Omental fat pad (tissue), 3 donors: ENCODE measurements at regions not wholly inside any gene's neighbourhood (a gene's known extent, or its start where the extent isn't known, plus 50 kb on each side); places are given as distances from the start of the nearest gene placed in this dataset.

Experiments used
- ATAC-seq: fragments of 150-250 bp; one replicate; pipeline ENCODE4 v1.9.1; 2016; ENCODE audit warnings: mild to moderate bottlenecking, moderate library complexity; ENCODE audit not compliant: low FRiP score
- DNase-seq: peaks from one replicate; pipeline ENCODE4 v3.0.0-alpha.2; 2019; ENCODE audit warnings: low spot score
- TF ChIP-seq, protein P1 (sequence below), 3 donors: fragments of 450-650 bp; IDR thresholded peaks; one replicate each; pipeline ENCODE4 v1.5.1; 2016 to 2017; ENCODE audit warnings: antibody characterized with exemption in 3 of 3, mild to moderate bottlenecking in 3 of 3, moderate library complexity in 2 of 3

DNA sequence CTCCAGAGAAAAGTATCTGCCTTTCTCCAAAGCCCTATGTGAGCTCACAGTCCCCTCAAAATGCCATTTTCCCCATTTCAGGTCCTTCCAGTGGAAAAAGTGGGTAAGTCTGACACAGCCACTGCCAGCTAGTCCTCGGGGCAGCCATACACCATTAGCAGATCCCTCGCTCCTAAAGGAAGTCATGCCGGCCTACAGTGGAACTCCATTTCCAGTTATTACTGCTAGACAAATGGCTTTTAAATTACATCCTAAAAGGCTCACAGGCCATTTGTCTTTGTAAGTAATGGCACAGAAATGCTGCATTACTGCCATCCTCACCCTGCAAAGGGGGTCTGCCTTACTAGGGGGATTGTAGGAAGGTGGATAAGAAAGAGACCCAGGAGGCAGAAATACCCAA is 259.4 kb upstream of the SIX2 start:
- no peak for ATAC-seq
- DNase-seq, result no peak
- TF ChIP-seq, protein P1, sequence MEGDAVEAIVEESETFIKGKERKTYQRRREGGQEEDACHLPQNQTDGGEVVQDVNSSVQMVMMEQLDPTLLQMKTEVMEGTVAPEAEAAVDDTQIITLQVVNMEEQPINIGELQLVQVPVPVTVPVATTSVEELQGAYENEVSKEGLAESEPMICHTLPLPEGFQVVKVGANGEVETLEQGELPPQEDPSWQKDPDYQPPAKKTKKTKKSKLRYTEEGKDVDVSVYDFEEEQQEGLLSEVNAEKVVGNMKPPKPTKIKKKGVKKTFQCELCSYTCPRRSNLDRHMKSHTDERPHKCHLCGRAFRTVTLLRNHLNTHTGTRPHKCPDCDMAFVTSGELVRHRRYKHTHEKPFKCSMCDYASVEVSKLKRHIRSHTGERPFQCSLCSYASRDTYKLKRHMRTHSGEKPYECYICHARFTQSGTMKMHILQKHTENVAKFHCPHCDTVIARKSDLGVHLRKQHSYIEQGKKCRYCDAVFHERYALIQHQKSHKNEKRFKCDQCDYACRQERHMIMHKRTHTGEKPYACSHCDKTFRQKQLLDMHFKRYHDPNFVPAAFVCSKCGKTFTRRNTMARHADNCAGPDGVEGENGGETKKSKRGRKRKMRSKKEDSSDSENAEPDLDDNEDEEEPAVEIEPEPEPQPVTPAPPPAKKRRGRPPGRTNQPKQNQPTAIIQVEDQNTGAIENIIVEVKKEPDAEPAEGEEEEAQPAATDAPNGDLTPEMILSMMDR (IDR thresholded peaks at IDR 0.05), result no peak

DNA sequence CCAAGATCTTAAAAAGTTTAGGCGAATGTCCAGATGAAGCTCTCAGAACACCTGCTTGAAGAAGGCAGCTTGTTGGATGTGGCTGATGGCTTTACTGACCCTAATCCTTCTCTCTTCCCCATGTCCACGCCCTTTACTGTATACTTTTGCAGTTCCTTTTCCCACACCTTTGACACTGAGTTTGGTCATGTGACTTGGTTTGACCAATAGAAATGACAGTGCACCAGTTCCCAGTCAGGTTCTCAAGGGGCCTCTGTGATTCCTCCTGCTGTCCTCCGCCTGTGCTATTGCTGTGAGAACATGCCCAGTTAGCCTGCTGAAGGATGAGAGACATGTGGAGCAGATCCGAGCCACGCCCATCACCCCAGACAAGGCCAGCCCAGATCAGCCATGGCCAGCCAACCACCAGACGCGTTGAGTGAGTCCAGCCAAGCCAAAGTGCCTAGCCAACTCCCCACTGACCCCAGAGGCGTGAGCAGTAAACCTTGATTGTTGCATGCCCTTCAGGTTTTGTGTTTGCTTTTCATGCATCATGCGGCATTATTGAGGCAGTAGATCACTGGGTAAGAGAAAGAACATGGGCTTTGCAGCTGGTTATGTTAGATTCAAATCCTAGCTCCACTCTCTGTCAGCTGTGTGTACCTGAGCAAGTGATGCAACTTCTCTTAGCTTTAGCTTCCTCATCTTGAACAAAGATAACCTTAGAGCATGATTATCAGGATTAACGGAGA is 258.0 kb upstream of the SIX2 start:
- DNase-seq (no peak), ATAC-seq (no peak)
- TF ChIP-seq, protein P1 (IDR thresholded peaks at IDR 0.05), result no peak

DNA sequence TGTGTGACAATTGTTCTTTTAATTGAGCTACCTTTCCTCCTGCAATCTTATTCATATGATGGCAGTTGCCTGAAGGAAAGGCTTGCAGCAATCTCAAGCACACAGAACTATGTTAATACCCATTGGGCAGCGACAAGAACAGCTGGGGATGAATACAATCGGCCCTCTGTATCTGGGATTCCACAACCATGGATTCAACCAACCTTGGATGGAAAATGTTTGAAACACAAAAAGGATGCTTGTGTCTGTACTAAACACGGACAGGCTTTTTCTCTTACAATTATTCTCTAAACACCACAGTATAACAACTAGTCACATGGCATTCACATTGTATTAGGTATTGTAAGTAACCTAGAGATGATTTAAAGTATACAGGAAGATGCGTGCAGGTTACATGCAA is 256.1 kb upstream of the SIX2 start:
- no peak for ATAC-seq
- TF ChIP-seq, protein P1 (IDR thresholded peaks at IDR 0.05), result no peak
- no peak for DNase-seq

DNA sequence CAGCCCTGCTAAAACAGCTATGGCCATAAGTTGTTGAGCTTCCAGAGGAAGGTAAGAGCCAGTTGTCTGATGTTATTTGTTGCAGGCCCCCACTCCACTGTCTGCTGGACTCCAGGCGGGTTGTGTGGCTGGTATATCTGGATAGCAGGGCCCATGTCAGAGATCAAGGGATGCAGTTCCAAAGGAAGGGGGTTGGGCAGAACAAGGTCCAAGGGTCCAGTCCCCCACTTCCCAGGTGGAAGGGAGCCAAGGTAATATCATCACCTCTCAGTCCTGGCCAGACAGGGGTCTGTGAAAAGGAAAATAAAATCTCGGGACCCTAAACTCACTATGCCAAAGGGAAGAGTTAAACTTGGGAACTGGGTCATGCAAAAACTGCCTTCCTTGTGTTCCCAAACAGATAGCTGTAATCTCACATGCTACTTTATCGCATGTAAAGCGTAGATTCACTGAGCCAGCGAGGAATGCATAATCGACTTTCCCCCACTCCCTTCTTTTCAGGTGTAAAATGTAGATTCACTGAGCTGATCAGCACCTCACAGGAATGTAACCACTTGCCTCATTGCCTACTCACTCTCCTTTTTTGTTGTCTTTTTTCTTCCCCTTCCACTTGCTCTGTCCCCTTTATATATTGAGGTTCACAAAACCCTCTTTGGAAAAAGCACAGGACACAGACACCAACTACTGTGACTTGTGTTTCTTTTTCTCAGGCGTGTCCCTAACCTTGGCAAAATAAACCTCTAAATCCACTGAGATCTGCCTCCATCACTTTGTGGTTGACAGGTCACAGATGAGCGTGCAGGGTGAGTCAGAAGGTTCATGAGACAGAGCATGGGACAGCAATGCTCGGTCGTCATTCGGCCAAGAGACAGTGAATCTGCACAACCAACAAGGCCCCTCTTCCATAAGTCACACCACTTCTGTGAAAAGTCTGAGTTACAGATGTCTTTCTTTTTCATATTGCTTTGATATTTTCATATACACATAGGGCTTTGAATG is 255.3 kb upstream of the SIX2 start:
- ATAC-seq, result no peak
- no peak for DNase-seq

DNA sequence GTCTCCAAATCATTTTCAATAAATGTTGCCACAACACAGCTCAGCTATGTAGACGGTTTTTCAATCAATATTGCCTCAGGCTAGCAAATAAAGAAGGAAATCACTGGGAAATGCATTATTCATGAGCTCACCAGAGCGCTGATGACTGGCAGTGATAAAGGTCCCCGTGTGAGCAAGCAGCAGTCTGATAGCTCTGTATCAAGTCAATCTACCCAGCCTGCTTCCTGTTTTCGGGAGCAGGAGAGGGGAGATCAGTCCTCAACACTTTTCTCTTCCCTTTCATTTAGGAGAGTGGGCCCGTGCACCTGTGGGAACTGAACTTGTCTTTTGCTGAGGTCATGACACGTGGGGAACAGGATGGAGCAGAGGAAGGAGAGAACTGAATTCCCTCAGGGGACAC is 253.9 kb upstream of the SIX2 start:
- no peak for ATAC-seq
- DNase-seq, result no peak
- TF ChIP-seq, protein P1 (IDR thresholded peaks at IDR 0.05), result no peak

More for the DNA sequence above, 255.3 kb upstream of the SIX2 start:
- TF ChIP-seq, protein P1 (IDR thresholded peaks at IDR 0.05), result no peak

DNA sequence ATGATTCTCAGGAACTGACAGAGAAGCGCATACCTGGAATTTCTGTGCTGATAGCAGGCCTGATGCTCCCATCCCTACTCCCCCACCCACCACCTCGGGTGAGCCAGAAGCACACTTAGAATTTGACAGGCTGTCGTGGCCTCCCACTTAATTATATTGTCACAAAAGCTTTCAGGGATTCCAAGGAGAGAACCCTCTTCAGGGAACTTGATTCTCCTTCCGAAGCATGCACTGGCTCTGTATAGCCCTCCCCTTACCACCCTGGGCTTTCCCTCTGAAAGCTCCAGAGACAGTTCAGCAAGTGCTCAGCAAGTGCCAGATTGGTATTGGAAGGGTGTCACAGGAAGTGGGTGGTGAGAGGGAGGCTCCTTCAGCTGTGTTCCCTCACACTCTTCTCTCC is 252.5 kb upstream of the SIX2 start:
- ATAC-seq, result no peak
- no peak for DNase-seq
- TF ChIP-seq, protein P1 (IDR thresholded peaks at IDR 0.05), result no peak
